ENCODE measurements at regions not wholly inside any gene's neighbourhood (a gene's known extent, or its start where the extent isn't known, plus 50 kb on each side); places are given as distances from the start of the nearest gene placed in this dataset.
"Not testable (repeated sequence)": the region's sequence is repeated elsewhere in the genome, so short reads cannot be mapped to it uniquely, and the experiment has no call there.

- no peak for DNase-seq
These were observed 1422.5 kb downstream of the KCNT2 start for GRCh38 chr1:195185736-195186135.

- no peak for DNase-seq
These were observed 1422.9 kb downstream of the KCNT2 start for GRCh38 chr1:195185321-195185720.

DNA sequence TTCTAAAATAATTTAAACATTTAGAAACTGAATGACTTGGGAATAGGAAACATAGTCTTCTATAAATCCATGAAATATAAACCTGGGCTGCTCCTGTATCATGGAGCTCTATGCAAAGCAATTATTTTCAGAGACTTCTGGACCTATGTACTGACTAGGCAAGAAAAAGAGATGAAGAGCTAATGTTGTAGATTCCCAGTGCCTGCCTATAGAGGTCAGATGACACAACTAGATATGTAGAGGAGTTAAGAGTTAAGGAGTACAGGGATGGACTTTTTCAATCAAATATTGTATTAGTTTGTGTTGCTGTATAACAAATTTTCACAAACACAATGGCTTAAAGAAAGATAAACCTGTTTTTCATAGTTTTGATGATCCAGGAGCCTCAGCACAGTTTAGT lies 1434.5 kb downstream of the KCNT2 start:
- DNase-seq, result no peak

GRCh38 chr1:195159795-195160194 lies 1448.4 kb downstream of the KCNT2 start:
- not testable (repeated sequence) for DNase-seq

- no peak for DNase-seq
These were observed 1450.1 kb downstream of the KCNT2 start for GRCh38 chr1:195158091-195158490.

DNA sequence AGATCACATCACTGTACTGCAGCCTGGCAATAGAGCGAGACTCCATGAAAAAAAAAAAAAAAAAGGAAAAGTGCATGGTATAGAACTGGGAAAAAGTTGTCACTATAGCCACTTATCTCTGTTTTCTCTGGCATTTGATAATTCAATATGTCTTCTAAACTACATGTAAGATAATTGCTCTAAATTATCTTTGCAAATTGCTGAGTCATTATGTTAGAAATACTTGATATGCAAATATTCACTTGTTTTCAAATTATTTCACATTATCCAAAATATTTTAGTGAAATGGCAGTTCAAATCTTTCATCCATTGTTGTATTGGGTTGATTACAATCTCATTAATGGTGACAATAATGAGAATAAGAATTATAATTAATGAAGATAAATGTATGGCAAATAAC lies 1455.1 kb downstream of the KCNT2 start:
- no peak for DNase-seq

DNA sequence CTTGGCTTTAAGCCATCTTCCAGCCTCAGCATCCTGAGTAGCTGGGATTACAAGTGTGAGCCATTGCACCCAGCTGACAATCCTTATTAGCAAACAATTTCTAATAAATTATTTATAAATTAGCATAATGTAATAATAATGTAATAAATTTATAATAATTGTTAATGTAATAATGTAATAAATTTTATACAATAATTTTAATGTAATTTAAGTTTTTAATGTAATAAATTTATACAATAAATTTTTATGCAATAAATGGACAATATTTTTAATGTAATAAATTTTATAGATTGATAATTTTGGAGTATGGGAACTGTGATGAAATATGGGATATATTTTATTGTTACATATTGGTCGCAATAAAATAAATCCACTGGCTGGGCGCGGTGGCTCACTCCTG lies 1457.5 kb downstream of the KCNT2 start:
- DNase-seq, result no peak

GRCh38 chr1:195141294-195141693 lies 1466.9 kb downstream of the KCNT2 start:
- no peak for DNase-seq

DNA sequence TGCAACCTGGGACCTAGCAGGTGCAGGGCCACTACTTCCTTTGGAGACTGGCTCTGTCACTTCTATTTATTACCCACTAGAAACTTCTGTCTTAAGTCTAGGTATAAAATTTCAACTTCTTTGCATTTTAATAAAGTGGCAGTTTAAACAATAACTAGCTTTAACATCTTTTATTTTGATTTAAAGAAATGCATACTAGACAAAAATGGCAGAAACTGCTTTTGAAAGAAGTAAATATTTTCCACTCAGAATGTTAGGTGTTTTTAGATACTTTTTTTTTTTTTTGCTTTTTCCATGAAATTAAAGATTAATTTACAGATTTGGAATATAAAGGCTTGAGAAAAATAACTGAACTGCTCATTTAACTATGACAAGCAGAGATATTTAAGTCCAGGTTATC lies 1477.6 kb downstream of the KCNT2 start:
- DNase-seq, result no peak

DNA sequence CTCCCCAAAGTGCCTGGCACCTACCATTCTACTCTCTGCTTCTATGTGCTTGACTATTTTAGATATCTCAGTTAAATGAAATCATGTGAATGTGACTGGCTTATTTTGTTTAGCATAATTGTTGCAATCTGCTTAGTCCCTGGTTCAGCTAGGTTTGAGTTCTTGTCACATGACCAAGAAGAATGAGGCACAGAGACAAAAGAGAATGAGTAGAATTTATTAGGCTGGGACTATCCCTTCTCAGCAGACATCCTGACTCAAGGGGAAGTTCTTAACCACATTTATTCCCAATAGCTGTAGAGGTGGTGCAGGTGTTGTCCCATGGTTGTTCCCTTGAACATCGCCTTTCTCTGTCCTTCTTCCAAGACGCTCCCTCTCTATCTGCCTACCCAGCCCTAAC lies 1485.7 kb downstream of the KCNT2 start:
- DNase-seq, result no peak

- no peak for DNase-seq
These were observed 1494.8 kb downstream of the KCNT2 start for GRCh38 chr1:195113471-195113870.

DNA sequence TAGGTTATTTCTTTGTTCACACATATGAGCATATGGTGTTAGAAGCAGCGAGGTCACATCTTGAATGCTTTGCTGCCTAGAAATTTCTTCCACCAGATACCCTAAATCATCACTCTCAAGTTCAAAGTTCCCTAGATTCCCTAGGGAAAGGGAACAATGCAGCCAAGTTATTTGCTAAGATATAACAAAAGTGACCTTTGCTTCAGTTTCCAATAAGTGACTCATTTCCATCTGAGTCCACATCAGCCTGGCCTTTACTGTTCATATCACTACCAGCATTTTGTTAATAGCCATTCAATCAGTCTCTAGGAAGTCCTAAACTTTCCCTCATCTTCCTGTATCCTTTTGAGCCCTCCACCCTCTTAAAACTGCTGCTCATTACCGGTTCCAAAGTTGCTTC lies 1502.5 kb downstream of the KCNT2 start:
- no peak for DNase-seq

DNA sequence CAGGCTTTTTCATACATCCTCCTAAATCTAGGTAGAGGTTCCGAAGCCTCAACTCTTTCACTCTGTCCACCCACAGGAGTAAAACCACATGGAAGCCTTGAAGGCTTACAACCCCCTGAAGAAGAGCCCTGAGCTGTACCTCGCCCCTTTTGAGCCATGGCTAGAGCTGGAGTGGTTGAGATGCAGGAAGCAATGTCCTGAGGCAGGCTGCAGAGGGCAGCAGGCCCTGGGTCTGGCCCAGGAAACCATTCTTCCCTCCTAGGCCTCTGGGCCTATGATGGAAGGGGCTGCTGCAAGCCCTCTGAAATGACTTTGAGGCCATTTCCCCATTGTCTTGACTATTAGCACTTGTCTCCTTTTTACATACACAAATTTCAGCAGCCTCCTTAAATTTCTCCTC lies 1503.0 kb downstream of the KCNT2 start:
- DNase-seq, result no peak

DNA sequence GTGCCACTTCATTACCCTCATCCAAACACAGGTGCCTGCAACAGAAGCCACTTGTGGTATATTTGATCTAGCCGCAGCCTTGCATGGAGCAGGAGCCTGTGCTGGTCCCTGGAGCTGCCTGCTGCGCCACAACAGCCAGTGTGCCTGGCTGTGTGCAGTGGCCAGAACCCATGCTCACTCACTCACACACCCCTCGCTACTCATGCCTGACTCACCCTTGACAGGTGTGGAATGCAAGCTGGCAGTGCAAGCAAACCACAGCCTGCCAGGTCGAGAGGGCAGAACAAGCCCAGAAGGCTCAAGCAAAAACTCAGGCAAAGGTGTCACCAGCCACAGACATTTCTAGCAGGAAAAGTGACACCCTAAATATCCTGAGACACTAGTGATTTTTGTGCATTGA lies 1510.9 kb downstream of the KCNT2 start:
- no peak for DNase-seq

- no peak for DNase-seq
These were observed 1512.2 kb downstream of the KCNT2 start for GRCh38 chr1:195096051-195096521.

- no peak for DNase-seq
These were observed 1523.0 kb downstream of the KCNT2 start for GRCh38 chr1:195085196-195085595.

GRCh38 chr1:195082183-195082582 lies 1526.1 kb downstream of the KCNT2 start:
- DNase-seq, result no peak

GRCh38 chr1:195076682-195077081 lies 1531.6 kb downstream of the KCNT2 start:
- no peak for DNase-seq

- no peak for DNase-seq
These were observed 1532.3 kb downstream of the KCNT2 start for GRCh38 chr1:195075973-195076372.

GRCh38 chr1:195071461-195071860 lies 1536.8 kb downstream of the KCNT2 start:
- no peak for DNase-seq

DNA sequence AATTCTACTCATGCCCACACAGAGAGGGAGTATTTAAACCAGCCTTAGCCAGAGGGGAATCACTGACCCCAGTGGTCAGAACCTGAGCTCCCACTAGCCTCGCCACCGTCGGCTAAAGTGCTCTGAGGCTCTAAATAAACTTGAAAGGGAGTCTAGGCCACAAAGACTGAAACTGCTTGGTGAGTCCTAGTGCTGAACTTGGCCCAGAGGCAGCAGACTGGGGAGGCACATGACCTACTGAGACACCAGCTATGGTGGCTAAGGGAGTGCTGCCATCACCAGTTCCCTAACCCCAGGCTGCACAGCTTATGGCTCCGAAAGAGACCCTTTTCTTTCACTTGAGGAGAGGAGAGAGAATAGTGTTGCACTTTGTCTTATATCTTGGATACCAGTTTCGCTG lies 1542.8 kb downstream of the KCNT2 start:
- DNase-seq, result no peak

DNA sequence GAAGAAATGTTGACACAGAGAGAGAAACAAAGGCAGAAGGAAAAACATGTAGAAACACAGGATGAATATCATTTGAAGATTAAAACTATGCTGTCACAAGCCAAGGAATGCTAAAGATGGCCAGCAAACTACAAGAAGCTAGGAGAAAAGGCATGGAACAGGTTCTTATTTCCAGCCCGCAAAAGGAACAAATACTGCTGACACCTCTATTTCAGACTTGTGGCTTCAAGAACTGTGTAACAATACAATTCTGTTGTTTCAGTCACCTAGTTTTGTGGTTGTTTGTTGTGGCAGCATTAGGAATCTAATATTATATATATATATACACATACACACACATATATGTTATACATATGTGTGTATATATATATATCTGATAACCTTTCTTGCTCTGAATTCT lies 1543.9 kb downstream of the KCNT2 start:
- DNase-seq, result no peak

- DNase-seq, result no peak
These were observed 1554.0 kb downstream of the KCNT2 start for GRCh38 chr1:195054217-195054687.

DNA sequence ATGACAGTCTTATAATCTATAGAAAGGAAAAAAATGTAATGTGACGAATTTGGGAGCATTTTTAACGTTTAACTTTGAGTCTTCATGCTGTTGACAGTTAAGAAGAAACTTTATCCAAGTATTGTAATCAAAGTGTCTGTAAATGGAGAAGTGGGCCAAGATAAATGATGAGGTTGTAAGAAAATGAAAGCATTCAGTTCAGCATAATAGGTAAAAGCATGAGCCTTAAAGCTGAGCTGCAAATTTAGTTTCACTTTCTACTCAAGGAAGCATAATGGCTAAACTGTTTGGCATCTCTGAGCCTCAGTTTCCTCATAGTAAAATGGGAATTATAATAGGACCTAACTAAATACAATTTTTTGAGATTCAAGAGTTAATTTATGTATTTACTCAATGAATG lies 1554.8 kb downstream of the KCNT2 start:
- no peak for DNase-seq

GRCh38 chr1:195047772-195048171 lies 1560.5 kb downstream of the KCNT2 start:
- no peak for DNase-seq

GRCh38 chr1:195045072-195045471 lies 1563.2 kb downstream of the KCNT2 start:
- DNase-seq, result no peak
